SKM-1 treated with dmso at 0.1 percent for 144 hours (cell line): ENCODE measurements at regions not wholly inside any gene's neighbourhood (a gene's known extent, or its start where the extent isn't known, plus 50 kb on each side); places are given as distances from the start of the nearest gene placed in this dataset.
"Not testable (repeated sequence)": the region's sequence is repeated elsewhere in the genome, so short reads cannot be mapped to it uniquely, and the experiment has no call there.

Experiments used
- DNase-seq: peaks from one replicate; lab custom pipeline; 2025; ENCODE audit not compliant: unreplicated experiment; lab: John Stamatoyannopoulos, UW

GRCh38 chr2:138298900-138299299 is 202.7 kb upstream of the SPOPL start:
- no peak for DNase-seq

- no peak for DNase-seq
These were observed 194.9 kb upstream of the SPOPL start for GRCh38 chr2:138306626-138307025.

GRCh38 chr2:138307099-138307498 is 194.5 kb upstream of the SPOPL start:
- no peak for DNase-seq

- DNase-seq: no peak
These were observed 191.8 kb upstream of the SPOPL start for GRCh38 chr2:138309760-138310159.

GRCh38 chr2:138312061-138312460 is 189.5 kb upstream of the SPOPL start:
- no peak for DNase-seq

- not testable (repeated sequence) for DNase-seq
These were observed 186.0 kb upstream of the SPOPL start for GRCh38 chr2:138315619-138316018.

GRCh38 chr2:138319616-138320015 is 182.0 kb upstream of the SPOPL start:
- no peak for DNase-seq

GRCh38 chr2:138321458-138321857 is 180.1 kb upstream of the SPOPL start:
- DNase-seq: no peak

- DNase-seq: no peak
These were observed 178.0 kb upstream of the SPOPL start for GRCh38 chr2:138323382-138324067.

GRCh38 chr2:138324068-138324771 is 177.3 kb upstream of the SPOPL start:
- no peak for DNase-seq

GRCh38 chr2:138327967-138328366 is 173.6 kb upstream of the SPOPL start:
- no peak for DNase-seq

GRCh38 chr2:138329162-138329561 is 172.4 kb upstream of the SPOPL start:
- no peak for DNase-seq

GRCh38 chr2:138329591-138329990 is 172.0 kb upstream of the SPOPL start:
- DNase-seq: no peak

GRCh38 chr2:138333121-138333520 is 168.4 kb upstream of the SPOPL start:
- DNase-seq: no peak

GRCh38 chr2:138333677-138334076 is 167.9 kb upstream of the SPOPL start:
- no peak for DNase-seq

- DNase-seq: no peak
These were observed 167.2 kb upstream of the SPOPL start for GRCh38 chr2:138334323-138334722.

GRCh38 chr2:138335036-138335435 is 166.5 kb upstream of the SPOPL start:
- DNase-seq: no peak

GRCh38 chr2:138336146-138336545 is 165.4 kb upstream of the SPOPL start:
- no peak for DNase-seq

- no peak for DNase-seq
These were observed 146.3 kb upstream of the SPOPL start for GRCh38 chr2:138355244-138355643.

GRCh38 chr2:138356178-138356577 is 145.4 kb upstream of the SPOPL start:
- DNase-seq: no peak

GRCh38 chr2:138359532-138359931 is 142.0 kb upstream of the SPOPL start:
- DNase-seq: no peak

- DNase-seq: no peak
These were observed 136.9 kb upstream of the SPOPL start for GRCh38 chr2:138364554-138365162.
